GM19324 (cell line): ENCODE measurements at regions not wholly inside any gene's neighbourhood (a gene's known extent, or its start where the extent isn't known, plus 50 kb on each side); places are given as distances from the start of the nearest gene placed in this dataset.

Source experiments
- ATAC-seq: cut with Tn5 transposase; IDR thresholded peaks from one replicate; pipeline ENCODE4 v1.9.1; 2021; ENCODE audit warnings: mild to moderate bottlenecking, moderate library complexity; ENCODE audit not compliant: unreplicated experiment, low FRiP score

GRCh38 chr4:20393486-20394100 is 141.9 kb downstream of the SLIT2 start:
- no peak for ATAC-seq

GRCh38 chr4:20394512-20394911 is 142.8 kb downstream of the SLIT2 start:
- no peak for ATAC-seq

GRCh38 chr4:20395160-20395773 is 143.6 kb downstream of the SLIT2 start:
- no peak for ATAC-seq

GRCh38 chr4:20403290-20403689 is 151.6 kb downstream of the SLIT2 start:
- peak; percentile 46 for ATAC-seq

GRCh38 chr4:20403846-20404245 is 152.1 kb downstream of the SLIT2 start:
- no peak for ATAC-seq

GRCh38 chr4:20408611-20409010 is 156.9 kb downstream of the SLIT2 start:
- ATAC-seq = no peak

- no peak for ATAC-seq
These were observed 160.4 kb downstream of the SLIT2 start for GRCh38 chr4:20412072-20412471.

- no peak for ATAC-seq
These were observed 165.1 kb downstream of the SLIT2 start for GRCh38 chr4:20416800-20417199.

- ATAC-seq = peak; percentile 92
These were observed 167.3 kb downstream of the SLIT2 start for GRCh38 chr4:20418861-20419451.

GRCh38 chr4:20420916-20421602 is 169.4 kb downstream of the SLIT2 start:
- no peak for ATAC-seq

- no peak for ATAC-seq
These were observed 169.9 kb downstream of the SLIT2 start for GRCh38 chr4:20421603-20421985.

- ATAC-seq = peak; percentile 73
These were observed 170.7 kb downstream of the SLIT2 start for GRCh38 chr4:20422398-20422797.

GRCh38 chr4:20423420-20423819 is 171.7 kb downstream of the SLIT2 start:
- ATAC-seq = no peak

- no peak for ATAC-seq
These were observed 174.3 kb downstream of the SLIT2 start for GRCh38 chr4:20426028-20426427.

- ATAC-seq = no peak
These were observed 176.9 kb downstream of the SLIT2 start for GRCh38 chr4:20428436-20429160.

- no peak for ATAC-seq
These were observed 178.7 kb downstream of the SLIT2 start for GRCh38 chr4:20430259-20430941.

- ATAC-seq = no peak
These were observed 179.8 kb downstream of the SLIT2 start for GRCh38 chr4:20431543-20431951.

GRCh38 chr4:20432088-20432487 is 180.4 kb downstream of the SLIT2 start:
- ATAC-seq = no peak

GRCh38 chr4:20433097-20433705 is 181.5 kb downstream of the SLIT2 start:
- no peak for ATAC-seq

- ATAC-seq = no peak
These were observed 188.5 kb downstream of the SLIT2 start for GRCh38 chr4:20440170-20440569.
